PC-9 (cell line): ENCODE measurements at regions not wholly inside any gene's neighbourhood (a gene's known extent, or its start where the extent isn't known, plus 50 kb on each side); places are given as distances from the start of the nearest gene placed in this dataset.

ENCODE experiments used
- EZH2 ChIP-seq: fragments of 200-600 bp; sonication (generic); IDR thresholded peaks from 2 replicates; pipeline ENCODE4 v1.8.0; 2017; ENCODE audit warnings: antibody characterized with exemption, low read depth
- TF ChIP-seq, protein P1 (sequence below): fragments of 200-600 bp; sonication (generic); conservative IDR thresholded peaks from 2 replicates; pipeline ENCODE4 v1.6.1; 2017; ENCODE audit warnings: mixed run types, antibody characterized with exemption, mild to moderate bottlenecking, moderate library complexity

GRCh38 chr11:90635151-90635550, 412.3 kb upstream of the CHORDC1 start:
- TF ChIP-seq, protein P1, sequence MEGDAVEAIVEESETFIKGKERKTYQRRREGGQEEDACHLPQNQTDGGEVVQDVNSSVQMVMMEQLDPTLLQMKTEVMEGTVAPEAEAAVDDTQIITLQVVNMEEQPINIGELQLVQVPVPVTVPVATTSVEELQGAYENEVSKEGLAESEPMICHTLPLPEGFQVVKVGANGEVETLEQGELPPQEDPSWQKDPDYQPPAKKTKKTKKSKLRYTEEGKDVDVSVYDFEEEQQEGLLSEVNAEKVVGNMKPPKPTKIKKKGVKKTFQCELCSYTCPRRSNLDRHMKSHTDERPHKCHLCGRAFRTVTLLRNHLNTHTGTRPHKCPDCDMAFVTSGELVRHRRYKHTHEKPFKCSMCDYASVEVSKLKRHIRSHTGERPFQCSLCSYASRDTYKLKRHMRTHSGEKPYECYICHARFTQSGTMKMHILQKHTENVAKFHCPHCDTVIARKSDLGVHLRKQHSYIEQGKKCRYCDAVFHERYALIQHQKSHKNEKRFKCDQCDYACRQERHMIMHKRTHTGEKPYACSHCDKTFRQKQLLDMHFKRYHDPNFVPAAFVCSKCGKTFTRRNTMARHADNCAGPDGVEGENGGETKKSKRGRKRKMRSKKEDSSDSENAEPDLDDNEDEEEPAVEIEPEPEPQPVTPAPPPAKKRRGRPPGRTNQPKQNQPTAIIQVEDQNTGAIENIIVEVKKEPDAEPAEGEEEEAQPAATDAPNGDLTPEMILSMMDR, result no peak
- TF ChIP-seq EZH2, result no peak
